ENCODE measurements at regions not wholly inside any gene's neighbourhood (a gene's known extent, or its start where the extent isn't known, plus 50 kb on each side); places are given as distances from the start of the nearest gene placed in this dataset.

GRCh38 chr10:4246881-4247358, 461.9 kb upstream of the KLF6 start:
- Histone ChIP-seq H3K9me2 (ENCODE audit: insufficient read depth) (no peaks in the 10 kb centered on the region), H3K4me2 (no peak overlapping the region), H3K4me1 (replicated peaks; ENCODE audit: insufficient read depth) (peaks cover 22% of the 10 kb centered on the region), H3K27ac (no peak overlapping the region), H3K4me3 (no peak overlapping the region), H3K9me3 (ENCODE audit: insufficient read depth, low read depth) (0 out of 2 replicates have a peak, but pooled peaks cover 5% of the 10 kb centered on the region), H4K20me1 (ENCODE audit: insufficient read depth) (no peaks in the 10 kb centered on the region), H3K79me2 (ENCODE audit: low read depth) (no peaks in the 10 kb centered on the region), H3F3A (ENCODE audit: insufficient read depth, low read depth) (peaks cover 14% of the 10 kb centered on the region), H3K36me3 (ENCODE audit: low read depth) (no peaks in the 10 kb centered on the region), H3K27me3 (ENCODE audit: insufficient read depth, low read depth) (no peaks in the 10 kb centered on the region), H2AFZ (no peak overlapping the region)
- ChIA-PET POLR2A (ENCODE audit: unreplicated experiment) (no interaction called here), CTCF (no interaction called here)
- BruUV-seq (replicated peaks) = no TSS peak
- TF ChIP-seq CTCF (conservative IDR thresholded peaks at IDR 0.05) (no peak), EZH2 (IDR thresholded peaks at IDR 0.05; ENCODE audit: low read depth) (no peak)
- intact Hi-C loops (cut with micrococcal nuclease; ENCODE audit: unreplicated experiment) = loop anchor here (10.0 kb wide), 1 partner anchor 298 kb away; no protein-coding TSS in a partner anchor
- no peak for DNase-seq

- H3F3A ChIP-seq (ENCODE audit: insufficient read depth, low read depth) = peaks cover 14% of the 10 kb centered on the region
- no peaks in the 10 kb centered on the region for H3K9me2 ChIP-seq (ENCODE audit: insufficient read depth)
- no peaks in the 10 kb centered on the region for H3K27me3 ChIP-seq (ENCODE audit: insufficient read depth, low read depth)
- H3K9me3 ChIP-seq (ENCODE audit: insufficient read depth, low read depth) = 0 out of 2 replicates have a peak, but pooled peaks cover 5% of the 10 kb centered on the region
- H3K4me3 ChIP-seq = peak overlapping the region; percentile 27; the same call in 1 of the 2 replicates
- no peaks in the 10 kb centered on the region for H3K36me3 ChIP-seq (ENCODE audit: low read depth)
- H3K27ac ChIP-seq = peak overlapping the region; percentile 78
- no peaks in the 10 kb centered on the region for H4K20me1 ChIP-seq (ENCODE audit: insufficient read depth)
- no peak for TF ChIP-seq CTCF (conservative IDR thresholded peaks at IDR 0.05)
- TF ChIP-seq EZH2 (IDR thresholded peaks at IDR 0.05; ENCODE audit: low read depth) = no peak
- peak overlapping the region; percentile 61 for H3K4me2 ChIP-seq
- no peaks in the 10 kb centered on the region for H3K79me2 ChIP-seq (ENCODE audit: low read depth)
- intact Hi-C loops (cut with micrococcal nuclease; ENCODE audit: unreplicated experiment) = loop anchor here (5.0 to 10.0 kb wide), 3 partner anchors 99 to 461 kb away; no protein-coding TSS in a partner anchor
- no peak overlapping the region for H2AFZ ChIP-seq
- ChIA-PET CTCF (no interaction called here), POLR2A (ENCODE audit: unreplicated experiment) (interaction anchor here (0.6 to 0.7 kb wide), 2 partner anchors 356 to 459 kb away, joined by 3 to 7 read pairs; no protein-coding TSS in a partner anchor)
- DNase-seq = peak; percentile 21 to 82
- BruUV-seq (replicated peaks) = no TSS peak
- peaks cover 22% of the 10 kb centered on the region for H3K4me1 ChIP-seq (replicated peaks; ENCODE audit: insufficient read depth)
These were observed 458.6 kb upstream of the KLF6 start for GRCh38 chr10:4243651-4244050.

- Histone ChIP-seq H2AFZ (no peak overlapping the region), H3K9me2 (ENCODE audit: insufficient read depth) (no peaks in the 10 kb centered on the region), H3K4me2 (peak overlapping the region; percentile 61), H3K27me3 (ENCODE audit: insufficient read depth, low read depth) (no peaks in the 10 kb centered on the region), H3F3A (ENCODE audit: insufficient read depth, low read depth) (peaks cover 14% of the 10 kb centered on the region), H3K4me3 (peak overlapping the region; percentile 27; the same call in 1 of the 2 replicates), H3K27ac (peak overlapping the region; percentile 78), H3K9me3 (ENCODE audit: insufficient read depth, low read depth) (0 out of 2 replicates have a peak, but pooled peaks cover 5% of the 10 kb centered on the region), H3K4me1 (replicated peaks; ENCODE audit: insufficient read depth) (peaks cover 22% of the 10 kb centered on the region), H3K36me3 (ENCODE audit: low read depth) (no peaks in the 10 kb centered on the region), H4K20me1 (ENCODE audit: insufficient read depth) (no peaks in the 10 kb centered on the region), H3K79me2 (ENCODE audit: low read depth) (no peaks in the 10 kb centered on the region)
- ChIA-PET CTCF (interaction anchor here (0.9 kb wide), 1 partner anchor 103 kb away, joined by 3 read pairs; no protein-coding TSS in a partner anchor), POLR2A (ENCODE audit: unreplicated experiment) (interaction anchor here (0.5 to 0.7 kb wide), 6 partner anchors 57 to 481 kb away, joined by 3 to 10 read pairs (median 6); no protein-coding TSS in a partner anchor)
- no TSS peak for BruUV-seq (replicated peaks)
- no peak for DNase-seq
- no peak for TF ChIP-seq EZH2 (IDR thresholded peaks at IDR 0.05; ENCODE audit: low read depth)
- TF ChIP-seq CTCF (conservative IDR thresholded peaks at IDR 0.05) = no peak
- intact Hi-C loops (cut with micrococcal nuclease; ENCODE audit: unreplicated experiment) = loop anchor here (5.0 to 10.0 kb wide), 3 partner anchors 99 to 461 kb away; no protein-coding TSS in a partner anchor
These were observed 458.2 kb upstream of the KLF6 start for GRCh38 chr10:4243169-4243568.
